GM12878 (cell line): ENCODE measurements at regions not wholly inside any gene's neighbourhood (a gene's known extent, or its start where the extent isn't known, plus 50 kb on each side); places are given as distances from the start of the nearest gene placed in this dataset.

Source experiments
- ATAC-seq: fragments of 200-7000 bp; cut with Tn5 transposase; 3 replicates; pipeline ENCODE4 v1.9.1; 2020; ENCODE audit warnings: mild to moderate bottlenecking, moderate library complexity
- BruUV-seq: library from RNA; stranded (reverse); fragments of 400-500 nt; replicated peaks from 2 replicates; lab custom pipeline; 2021; lab: Mats Ljungman, UMichigan
- CTCF ChIA-PET: fragments of 300-600 bp; sonication (Branson Sonifier 250); formaldehyde crosslinking; extraction: SDS; loops from one replicate; lab custom pipeline; 2021; ENCODE audit warnings: inconsistent platforms; lab: Yijun Ruan, JAX
- POLR2A ChIA-PET: fragments of 350-600 bp; formaldehyde crosslinking; extraction: SDS; loops from one replicate; lab custom pipeline; 2021; ENCODE audit warnings: inconsistent platforms; lab: Charles Lee
- RAD21 ChIA-PET: fragments of 300-600 bp; sonication (Branson Sonifier 250); formaldehyde crosslinking; loops from one replicate; lab custom pipeline; 2023; ENCODE audit warnings: antibody characterized with exemption; ENCODE audit not compliant: unreplicated experiment; lab: Charles Lee
- SMC1A ChIA-PET: fragments of 300-600 bp; sonication (Branson Sonifier 250); formaldehyde crosslinking; loops from one replicate; lab custom pipeline; 2023; ENCODE audit not compliant: unreplicated experiment, uncharacterized antibody; lab: Charles Lee
- DNase-seq: peaks from one replicate; pipeline ENCODE4 v3.0.0-alpha.2; 2011; ENCODE audit warnings: low read depth, low spot score
- FAIRE-seq: peaks from 3 replicates; lab custom pipeline; 2011; peaks lifted over from hg19 to GRCh38; lab: Jason Lieb, UNC
- H2AFZ ChIP-seq: 2 replicates; pipeline ENCODE4 v1.6.0; 2011; ENCODE audit warnings: low read depth, low read length, control low read depth; ENCODE audit not compliant: control insufficient read depth
- H3K27ac ChIP-seq: 2 replicates; pipeline ENCODE4 v1.5.1; 2011; ENCODE audit warnings: control low read depth; ENCODE audit not compliant: control insufficient read depth, insufficient read depth
- H3K27me3 ChIP-seq, 2 experiments: replicated peaks in 1 of 2; 2 replicates each; pipeline versions ENCODE4 v1.6.0 to v1.6.1; 2011; ENCODE audit warnings: low read length in 1 of 2; ENCODE audit not compliant: control insufficient read depth in 2 of 2, insufficient read depth in 2 of 2
- H3K36me3 ChIP-seq, 2 experiments: 2 replicates each; pipeline ENCODE4 v1.5.1; 2011; ENCODE audit warnings: low read length in 1 of 2; ENCODE audit not compliant: control insufficient read depth in 2 of 2, insufficient read depth in 2 of 2
- H3K4me1 ChIP-seq: 2 replicates; pipeline ENCODE4 v1.6.1; 2011; ENCODE audit warnings: mild to moderate bottlenecking, low read length, moderate library complexity, mixed read lengths; ENCODE audit not compliant: control insufficient read depth, insufficient read depth
- H3K4me2 ChIP-seq: 2 replicates; pipeline ENCODE4 v1.6.0; 2011; ENCODE audit warnings: control low read depth; ENCODE audit not compliant: control insufficient read depth, insufficient read depth
- H3K4me3 ChIP-seq: fragments of 200-600 bp; sonication (generic); 2 replicates; pipeline ENCODE4 v1.5.1; 2016
- H3K79me2 ChIP-seq: 2 replicates; pipeline ENCODE4 v1.6.0; 2011; ENCODE audit warnings: low read length; ENCODE audit not compliant: control insufficient read depth, insufficient read depth
- H3K9ac ChIP-seq: 2 replicates; pipeline ENCODE4 v1.8.0; 2011; ENCODE audit warnings: low read length, control low read depth, mixed read lengths; ENCODE audit not compliant: control insufficient read depth, insufficient read depth
- H3K9me3 ChIP-seq: replicated peaks from 3 replicates; pipeline ENCODE4 v1.5.1; 2011; ENCODE audit warnings: mild to moderate bottlenecking, low read length; ENCODE audit not compliant: control insufficient read depth, insufficient read depth
- H4K20me1 ChIP-seq: 2 replicates; pipeline ENCODE4 v1.6.0; 2011; ENCODE audit not compliant: control insufficient read depth, insufficient read depth
- DPF2 ChIP-seq: fragments of 450-650 bp; IDR thresholded peaks from 2 replicates; pipeline ENCODE4 v1.6.1; 2017; ENCODE audit warnings: mild to moderate bottlenecking
- EED ChIP-seq: sonication (generic); IDR thresholded peaks from 2 replicates; pipeline ENCODE4 v1.6.1; 2016; ENCODE audit warnings: antibody characterized with exemption, low read depth
- TAF1 ChIP-seq: IDR thresholded peaks from 2 replicates; pipeline ENCODE4 v1.6.1; 2011; ENCODE audit warnings: mild to moderate bottlenecking, low read depth, low read length, borderline replicate concordance
- WGBS: methylation state at CpG from one replicate; pipeline ENCODE4 v1.1.6; 2016; ENCODE audit warnings: low lambda C conversion rate; ENCODE audit not compliant: insufficient replicate concordance, insufficient coverage; ENCODE audit errors: missing lambda C conversion rate; 5-methylcytosine and 5-hydroxymethylcytosine counted together
- in situ Hi-C: fragments of 300-500 bp; cut with MboI; formaldehyde crosslinking; loops from 9 replicates; pipeline ENCODE4 v1.14.3; 2018; ENCODE audit warnings: mixed read lengths
- intact Hi-C: fragments of 100-400 bp; cut with micrococcal nuclease; formaldehyde crosslinking; loops from one replicate; pipeline ENCODE4 v1.14.2; 2022; ENCODE audit not compliant: unreplicated experiment
- TF ChIP-seq, protein P1 (sequence below): fragments of 450-650 bp; IDR thresholded peaks from 2 replicates; pipeline ENCODE4 v1.6.1; 2016; ENCODE audit warnings: mild to moderate bottlenecking

DNA sequence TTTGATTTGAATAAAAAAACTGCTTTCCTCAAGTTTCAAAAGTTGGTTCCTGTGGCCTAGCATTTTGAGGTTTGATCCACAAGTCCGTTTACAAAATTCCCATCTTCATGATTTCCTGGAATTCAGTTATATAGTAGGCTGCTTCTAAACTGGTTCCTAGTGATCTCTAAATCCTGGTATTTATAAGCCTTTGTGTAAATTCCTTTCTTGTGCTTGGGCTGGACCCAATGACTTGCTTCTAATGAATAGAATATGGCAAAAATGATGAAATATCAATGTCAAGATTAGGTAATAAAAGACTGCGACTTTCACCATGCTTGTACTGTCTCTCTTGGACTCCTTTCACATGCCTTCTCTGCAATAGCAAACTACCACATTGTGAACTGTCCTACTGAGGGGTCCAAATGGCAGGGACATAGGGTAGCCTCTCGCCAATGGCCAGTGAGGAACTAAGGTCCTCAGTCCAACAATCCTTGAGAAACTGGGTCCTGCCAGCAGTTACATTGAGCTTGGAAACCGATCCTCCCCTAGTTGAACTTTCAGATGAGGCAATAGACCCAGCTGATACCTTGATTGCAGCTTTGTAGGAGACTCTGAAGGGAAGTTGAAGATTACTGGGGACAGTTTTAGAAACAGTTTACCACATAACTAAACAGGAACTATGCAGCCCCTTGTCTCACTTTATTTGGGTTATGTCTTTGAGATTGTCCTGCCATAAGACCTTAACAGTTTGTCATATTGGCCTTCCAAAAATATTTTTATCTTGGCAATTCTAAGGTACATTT, 303.9 kb upstream of the TBC1D5 start:
- no peak overlapping the region for H3K27ac ChIP-seq
- H3K9ac ChIP-seq = no peak overlapping the region
- DNase-seq (no peak), ATAC-seq (no peak)
- H3K36me3 ChIP-seq = no peaks in the 10 kb centered on the region
- no peaks in the 10 kb centered on the region for H4K20me1 ChIP-seq
- H3K27me3 ChIP-seq = no peaks in the 10 kb centered on the region; a peak in 1 of 4 replicates
- intact Hi-C loops = no loop called here
- in situ Hi-C loops = no loop called here
- no TSS peak for BruUV-seq
- CTCF ChIA-PET = interaction anchor here (1.0 kb wide), 1 partner anchor 20 kb away, joined by 3 read pairs; no protein-coding TSS in a partner anchor
- H3K79me2 ChIP-seq = no peaks in the 10 kb centered on the region
- RAD21 ChIA-PET = no interaction called here
- no peak overlapping the region for H3K4me3 ChIP-seq
- 9% methylated on average over 4 of the region's 4 CpGs for WGBS
- no peak overlapping the region for H3K4me2 ChIP-seq
- SMC1A ChIA-PET = no interaction called here
- H2AFZ ChIP-seq = no peak overlapping the region
- POLR2A ChIA-PET = no interaction called here
- TF ChIP-seq TAF1 (no peak), EED (no peak), DPF2 (no peak)
- TF ChIP-seq, protein P1, sequence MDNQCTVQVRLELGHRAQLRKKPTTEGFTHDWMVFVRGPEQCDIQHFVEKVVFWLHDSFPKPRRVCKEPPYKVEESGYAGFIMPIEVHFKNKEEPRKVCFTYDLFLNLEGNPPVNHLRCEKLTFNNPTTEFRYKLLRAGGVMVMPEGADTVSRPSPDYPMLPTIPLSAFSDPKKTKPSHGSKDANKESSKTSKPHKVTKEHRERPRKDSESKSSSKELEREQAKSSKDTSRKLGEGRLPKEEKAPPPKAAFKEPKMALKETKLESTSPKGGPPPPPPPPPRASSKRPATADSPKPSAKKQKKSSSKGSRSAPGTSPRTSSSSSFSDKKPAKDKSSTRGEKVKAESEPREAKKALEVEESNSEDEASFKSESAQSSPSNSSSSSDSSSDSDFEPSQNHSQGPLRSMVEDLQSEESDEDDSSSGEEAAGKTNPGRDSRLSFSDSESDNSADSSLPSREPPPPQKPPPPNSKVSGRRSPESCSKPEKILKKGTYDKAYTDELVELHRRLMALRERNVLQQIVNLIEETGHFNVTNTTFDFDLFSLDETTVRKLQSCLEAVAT = no peak
- TF ChIP-seq, all 136 proteins: peak for 0
- no peak for FAIRE-seq
- Histone ChIP-seq H3K9me3 (no peaks in the 10 kb centered on the region), H3K4me1 (no peaks in the 10 kb centered on the region)
